Fibroblast of peridontal ligament (primary cell): ENCODE measurements at regions not wholly inside any gene's neighbourhood (a gene's known extent, or its start where the extent isn't known, plus 50 kb on each side); places are given as distances from the start of the nearest gene placed in this dataset.

ENCODE experiments used
- DNase-seq: peaks from one replicate; pipeline ENCODE4 v3.0.0-alpha.2; 2010; ENCODE audit errors: extremely low read depth

DNA sequence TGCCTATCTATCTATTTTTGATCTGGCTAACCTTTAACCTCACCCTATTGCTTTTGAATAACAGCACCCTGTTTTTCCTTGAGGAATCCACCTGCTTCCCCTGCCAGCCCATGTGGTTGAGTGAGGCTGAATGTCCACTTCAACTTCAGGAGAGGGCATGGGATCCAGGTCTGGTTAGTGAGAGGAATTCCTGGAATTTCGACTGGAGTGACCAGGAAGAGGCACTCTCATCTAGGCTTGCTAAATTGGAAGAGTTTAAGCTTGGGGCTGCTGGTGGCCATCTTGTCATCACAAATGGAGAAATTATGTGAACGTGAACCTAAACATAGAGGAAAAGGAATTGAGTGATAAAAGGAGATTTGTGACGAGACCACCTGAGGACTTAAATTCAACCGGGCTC, 322.1 kb downstream of the OSTF1 start:
- DNase-seq, result no peak

DNA sequence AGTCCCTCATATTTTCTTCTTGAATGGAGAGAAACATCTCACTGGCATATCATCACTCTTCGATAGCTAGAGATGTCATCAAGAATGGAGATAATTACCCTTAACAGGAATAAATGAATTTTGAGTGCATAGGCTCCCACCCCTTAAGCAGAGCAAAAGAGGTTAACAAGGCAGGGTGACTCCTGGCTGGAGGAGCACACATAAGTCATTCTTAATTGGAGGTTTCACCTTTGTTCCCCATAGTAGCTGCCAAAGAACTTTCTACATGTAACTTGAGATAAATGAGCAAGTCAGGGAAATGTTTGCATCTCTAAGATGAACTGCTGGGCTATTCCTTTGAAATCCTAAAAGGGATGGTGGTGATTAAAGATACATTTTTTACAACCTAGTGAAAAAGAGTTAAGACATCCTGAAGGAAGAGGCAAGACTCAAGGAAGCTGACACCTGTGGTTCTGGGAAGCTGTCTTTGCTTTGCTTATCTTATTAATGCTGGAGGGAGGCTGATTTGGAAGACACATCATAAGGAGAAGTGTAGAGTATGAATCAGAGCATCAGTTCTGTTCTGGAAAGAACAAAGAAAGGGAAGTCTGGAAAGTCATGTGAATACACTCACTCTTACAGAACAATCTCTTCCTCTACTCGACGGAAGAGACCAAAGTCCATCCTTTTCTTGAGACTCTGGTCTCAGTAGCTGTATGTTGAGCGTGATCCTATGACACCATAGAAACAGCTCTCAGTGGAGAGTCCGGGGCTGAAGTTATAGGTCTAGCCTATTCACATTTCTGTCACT, 326.3 kb downstream of the OSTF1 start:
- DNase-seq, result no peak

DNA sequence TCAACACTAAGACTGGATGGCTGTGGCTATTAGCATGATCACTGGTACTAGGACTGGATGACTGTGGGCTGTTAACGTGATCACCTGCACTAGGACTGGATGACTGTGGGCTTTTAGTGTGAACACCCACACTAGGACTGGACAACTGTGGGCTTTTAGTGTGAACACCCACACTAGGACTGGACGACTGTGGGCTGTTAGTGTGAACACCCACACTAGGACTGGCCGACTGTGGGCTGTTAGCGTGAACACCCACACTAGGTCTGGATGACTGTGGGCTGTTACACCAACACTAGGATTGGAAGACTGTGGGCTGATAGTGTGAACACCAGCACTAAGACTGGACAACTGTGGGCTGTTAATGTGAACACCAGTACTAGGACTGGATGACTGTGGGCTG, 329.2 kb downstream of the OSTF1 start:
- DNase-seq, result no peak

DNA sequence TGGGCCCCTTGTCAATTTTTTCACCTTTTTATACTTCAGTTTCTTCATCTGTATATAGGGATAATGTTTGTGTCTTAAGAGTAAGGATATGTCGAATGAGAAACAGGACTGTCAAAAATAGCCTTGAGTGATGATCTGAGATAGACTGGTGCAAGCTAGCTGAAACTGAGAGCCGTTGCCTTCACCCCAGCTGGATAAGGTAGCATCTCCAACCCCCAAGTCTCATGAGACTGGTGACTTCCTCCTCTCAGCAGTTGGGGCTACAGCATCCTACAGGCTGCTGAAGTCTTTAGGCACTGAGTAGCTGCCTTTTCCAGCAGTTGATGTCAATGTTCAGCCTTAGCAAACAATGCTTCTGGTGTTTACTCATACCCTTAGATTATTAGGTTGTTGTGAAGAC, 330.2 kb downstream of the OSTF1 start:
- DNase-seq, result no peak

DNA sequence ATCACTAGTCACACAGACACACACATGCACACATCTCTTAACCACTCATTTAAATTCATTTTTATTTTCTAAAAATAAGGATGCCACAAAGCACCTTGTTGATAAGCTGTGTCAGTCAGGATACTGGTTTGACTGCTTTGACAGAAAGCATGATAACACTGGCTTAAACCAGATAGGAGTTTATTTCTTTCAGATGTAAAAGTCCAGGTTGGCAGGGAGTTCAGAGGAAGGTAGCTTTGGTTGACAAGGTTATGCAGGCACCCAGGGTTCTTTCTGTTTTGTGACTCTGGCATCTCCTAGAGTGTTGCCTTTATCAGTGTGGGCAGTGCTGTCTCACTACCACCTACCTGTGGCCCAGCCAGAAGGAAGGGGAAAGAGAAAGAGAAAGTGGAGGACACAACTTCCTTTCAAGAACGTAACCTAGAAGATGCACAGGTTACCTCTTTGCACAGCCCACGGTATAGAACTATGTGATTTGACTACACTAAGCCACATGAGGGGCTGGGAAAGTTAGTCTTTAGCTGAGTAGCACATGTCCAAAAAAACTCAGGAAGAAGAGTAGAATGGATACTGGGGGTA, 334.7 kb downstream of the OSTF1 start:
- DNase-seq, result no peak

DNA sequence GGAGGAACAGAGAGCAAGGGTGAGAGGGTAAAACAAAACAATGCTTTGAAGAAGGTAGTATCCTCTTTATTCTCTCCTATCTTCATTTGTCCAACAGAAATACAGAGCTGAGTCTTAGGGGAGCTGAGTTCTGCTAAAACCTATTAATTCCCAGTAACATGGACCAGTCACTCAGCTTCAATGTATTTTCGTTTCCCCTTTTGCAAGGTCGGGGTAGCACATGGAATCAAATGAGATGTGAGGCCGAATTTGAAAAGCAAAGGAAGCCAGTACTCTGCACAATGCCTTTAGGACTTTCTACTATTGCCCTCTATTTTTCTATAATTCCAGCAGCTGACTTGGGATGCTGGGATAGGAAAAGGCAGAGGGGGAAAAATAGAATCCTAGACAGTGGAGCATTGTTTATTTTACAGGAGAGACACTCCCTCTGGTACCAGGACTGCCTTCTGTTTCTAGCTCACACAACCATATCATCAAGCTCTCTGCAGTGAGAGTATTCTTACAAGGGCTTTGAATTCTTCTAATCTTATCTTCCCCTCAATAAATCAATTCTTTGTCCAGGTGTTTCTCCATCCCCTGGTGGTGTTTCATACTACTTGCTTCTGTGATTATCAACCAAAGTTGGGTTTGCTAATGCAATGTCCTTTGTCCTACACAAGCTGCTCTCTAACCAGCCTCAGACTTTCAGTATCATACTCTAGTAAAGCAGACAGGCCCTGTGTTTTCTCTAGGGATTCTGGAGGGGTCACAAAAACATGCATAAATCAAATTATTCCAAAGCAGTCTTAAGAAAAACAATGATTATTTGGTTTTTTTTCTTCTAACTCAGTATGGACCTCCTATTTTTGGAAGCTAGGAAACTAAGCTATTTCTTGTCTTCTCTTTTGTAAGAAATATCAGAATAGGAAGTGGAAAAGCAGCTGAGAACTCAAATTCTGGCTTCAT, 341.5 kb downstream of the OSTF1 start:
- DNase-seq, result no peak

DNA sequence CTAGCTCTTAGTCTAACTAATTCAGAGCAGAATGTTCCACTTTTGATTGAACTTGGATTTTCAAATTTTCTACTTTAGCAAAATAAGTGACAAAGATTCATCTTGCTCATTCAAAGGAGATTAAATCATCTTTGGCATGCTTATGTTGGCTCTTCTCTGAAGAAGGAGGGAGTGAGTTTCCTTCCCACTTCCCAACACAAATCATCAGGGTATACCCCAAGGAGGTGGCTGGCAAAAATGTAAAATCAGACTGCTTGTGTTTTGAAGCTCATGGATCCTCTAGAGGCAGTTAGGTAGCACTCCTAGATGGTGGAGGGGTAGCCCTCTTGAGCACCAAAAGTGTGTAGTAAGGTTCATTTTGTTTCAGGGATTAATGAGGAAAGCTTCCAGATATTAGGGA, 343.1 kb downstream of the OSTF1 start:
- no peak for DNase-seq

DNA sequence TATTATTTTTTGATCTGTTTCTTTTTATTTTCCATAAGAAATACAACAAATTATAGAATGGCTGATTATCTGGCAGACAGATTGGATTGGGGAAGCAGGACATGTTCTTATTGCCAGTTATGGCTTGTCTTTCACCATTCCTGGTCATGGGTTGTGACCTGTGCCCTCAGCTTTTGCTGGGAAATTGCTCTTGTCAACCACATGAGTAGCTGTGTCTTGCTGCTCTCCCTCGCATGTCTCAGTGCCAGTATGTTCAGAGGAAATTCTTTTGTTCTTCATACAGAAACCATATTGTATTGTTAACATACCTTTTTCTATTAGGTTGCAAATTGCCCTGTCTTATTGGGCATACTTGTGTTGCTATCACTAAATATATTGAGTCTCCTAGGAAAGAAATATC, 344.1 kb downstream of the OSTF1 start:
- DNase-seq, result no peak

DNA sequence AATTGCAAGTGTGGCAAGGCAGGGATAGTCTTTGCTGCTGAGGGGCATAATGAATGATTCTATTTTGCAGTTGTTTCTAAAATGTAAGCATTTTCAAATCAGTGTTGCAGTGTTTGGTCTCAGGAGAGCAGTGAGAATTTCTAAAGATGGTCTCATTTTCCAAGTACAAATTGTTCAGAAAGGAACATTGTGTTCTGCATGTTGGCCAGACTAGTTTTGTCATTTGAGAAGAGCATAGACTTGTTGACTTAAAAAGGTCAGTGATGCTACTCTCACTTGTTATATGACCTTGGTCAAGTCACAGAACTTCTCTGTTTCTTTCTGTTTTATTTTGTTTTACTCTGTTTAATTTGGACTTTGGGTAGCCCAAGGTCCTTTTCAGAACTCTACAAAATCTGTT, 344.6 kb downstream of the OSTF1 start:
- no peak for DNase-seq

DNA sequence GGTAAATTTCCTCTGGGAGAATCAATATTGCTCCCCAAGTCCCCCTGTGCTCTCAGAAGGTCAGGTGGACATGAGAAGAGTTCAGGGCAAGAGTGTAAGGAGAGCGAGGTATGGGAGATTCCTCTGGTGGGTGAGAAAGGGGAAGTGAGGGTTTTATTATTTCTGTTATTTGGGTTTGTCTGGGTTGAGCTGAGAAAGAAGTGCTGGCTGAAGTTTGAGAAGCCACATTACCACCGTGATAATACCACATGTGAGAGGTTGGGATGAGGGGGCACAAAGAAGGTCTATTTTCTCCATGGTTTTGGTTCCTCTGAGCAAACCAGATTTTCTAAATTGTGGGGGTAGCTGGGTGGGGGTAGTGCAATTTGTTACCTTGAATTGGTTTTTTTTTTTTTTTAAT, 350.4 kb downstream of the OSTF1 start:
- DNase-seq, result no peak

DNA sequence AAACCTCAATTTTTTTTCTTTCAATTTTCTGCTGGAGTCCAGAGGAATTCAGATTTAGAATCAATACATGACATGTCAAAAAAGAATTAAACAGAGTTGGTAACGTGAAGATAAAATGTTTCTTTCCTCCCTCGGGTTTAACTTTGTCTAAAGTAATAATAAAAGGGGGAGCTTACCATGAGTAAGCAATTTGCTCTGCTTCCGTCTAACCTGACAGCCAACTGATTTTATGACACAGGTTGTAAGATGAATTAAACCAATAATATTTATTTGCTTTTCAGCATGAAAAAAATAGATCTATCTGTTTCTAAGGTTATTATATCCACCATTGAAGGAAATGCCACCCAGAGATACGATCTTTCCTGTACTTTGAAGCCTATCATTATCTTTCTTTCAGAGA, 352.6 kb downstream of the OSTF1 start:
- DNase-seq, result no peak

DNA sequence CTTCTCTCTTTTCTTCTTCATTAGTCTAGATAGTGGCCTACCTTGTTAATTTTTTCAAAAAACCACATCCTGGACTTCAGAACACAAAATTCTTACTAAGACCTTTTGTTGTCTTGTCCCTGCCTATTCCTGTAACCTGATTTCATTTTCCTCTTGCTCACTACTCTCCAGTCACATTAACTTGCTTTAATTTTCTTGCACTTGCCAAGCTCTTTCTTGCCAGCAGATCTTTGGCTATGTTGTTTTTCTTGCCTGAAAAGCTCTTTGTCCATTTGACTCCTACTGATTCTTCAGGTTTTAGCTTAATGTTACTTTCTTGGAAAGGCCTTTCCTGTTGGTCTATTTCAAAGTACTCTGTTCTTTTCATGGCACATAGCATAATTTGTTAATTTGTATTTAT, 356.8 kb downstream of the OSTF1 start:
- no peak for DNase-seq

DNA sequence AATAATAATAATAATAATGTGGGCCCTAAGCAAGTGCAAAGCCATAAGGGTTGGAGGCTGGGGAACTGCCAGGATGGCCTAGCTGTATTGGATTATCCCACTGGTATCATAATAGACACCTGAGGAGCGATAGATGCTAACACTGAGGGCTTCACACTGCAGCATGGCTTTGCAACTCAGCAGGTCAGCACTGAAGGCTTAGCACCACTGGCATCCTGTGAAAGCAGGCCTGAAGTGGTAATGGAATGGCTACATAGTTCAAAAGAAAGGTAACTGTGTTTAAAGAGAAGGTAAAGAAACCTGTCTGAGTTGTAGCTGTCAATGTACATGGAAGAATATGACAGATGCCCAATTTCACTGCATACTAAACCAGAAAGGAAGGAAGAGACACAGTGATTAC, 359.0 kb downstream of the OSTF1 start:
- DNase-seq, result no peak

DNA sequence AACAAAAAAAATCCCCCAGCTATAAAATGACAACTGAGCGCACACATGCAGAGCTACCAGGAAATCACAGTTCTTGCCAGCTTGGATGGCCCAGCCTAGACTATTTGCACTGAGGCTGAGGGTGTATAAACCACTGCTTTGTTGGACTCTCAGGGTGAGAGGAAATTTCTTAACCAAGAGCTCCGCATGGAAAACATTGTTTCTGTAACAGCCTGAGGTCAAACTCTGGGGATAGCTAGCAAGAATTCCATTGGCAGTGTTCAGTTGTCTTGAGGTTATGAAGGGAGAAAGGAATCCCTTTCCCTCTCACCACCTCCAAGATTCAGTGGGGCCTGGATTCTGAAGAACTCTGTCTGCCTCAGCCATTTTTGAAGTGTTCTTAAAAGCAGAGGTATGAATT, 360.0 kb downstream of the OSTF1 start:
- DNase-seq, result no peak

DNA sequence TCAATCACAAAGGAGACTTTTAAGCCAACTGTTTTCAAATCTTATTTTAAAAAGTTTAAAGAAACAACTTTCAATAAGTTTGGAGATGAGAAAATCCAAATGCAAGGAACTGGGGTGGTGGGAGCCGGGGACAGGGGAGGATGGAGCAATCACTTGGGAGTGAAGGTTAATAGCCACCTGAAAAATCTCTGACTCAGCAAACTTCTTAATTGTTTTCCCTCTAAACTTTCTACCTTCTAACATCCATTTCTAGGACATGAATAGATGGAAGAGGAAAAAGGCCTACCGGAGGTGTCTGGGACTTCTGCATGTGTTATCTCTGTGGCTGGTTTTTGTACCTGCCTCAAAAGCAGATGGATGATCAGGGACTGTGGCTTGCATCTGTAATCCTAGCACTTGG, 360.6 kb downstream of the OSTF1 start:
- no peak for DNase-seq

DNA sequence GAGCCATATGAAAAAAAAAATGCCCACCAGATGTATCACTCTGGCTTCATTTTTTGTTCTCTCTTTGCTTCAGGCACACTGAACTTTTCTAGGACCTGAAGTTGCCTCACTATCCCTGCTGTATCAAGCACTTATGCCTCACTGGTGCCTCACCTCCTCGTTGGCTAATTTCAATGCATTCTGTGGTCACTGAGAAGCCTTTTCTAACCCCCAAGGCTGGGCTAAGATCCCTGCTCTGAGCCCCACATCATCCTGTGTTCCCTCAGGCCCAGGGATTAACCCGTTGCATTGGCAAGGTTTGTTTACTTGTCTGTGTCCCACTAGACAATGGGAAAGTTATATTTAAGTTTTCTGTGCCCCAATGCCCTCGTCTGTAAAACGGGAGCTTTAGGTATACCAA, 362.7 kb downstream of the OSTF1 start:
- no peak for DNase-seq

DNA sequence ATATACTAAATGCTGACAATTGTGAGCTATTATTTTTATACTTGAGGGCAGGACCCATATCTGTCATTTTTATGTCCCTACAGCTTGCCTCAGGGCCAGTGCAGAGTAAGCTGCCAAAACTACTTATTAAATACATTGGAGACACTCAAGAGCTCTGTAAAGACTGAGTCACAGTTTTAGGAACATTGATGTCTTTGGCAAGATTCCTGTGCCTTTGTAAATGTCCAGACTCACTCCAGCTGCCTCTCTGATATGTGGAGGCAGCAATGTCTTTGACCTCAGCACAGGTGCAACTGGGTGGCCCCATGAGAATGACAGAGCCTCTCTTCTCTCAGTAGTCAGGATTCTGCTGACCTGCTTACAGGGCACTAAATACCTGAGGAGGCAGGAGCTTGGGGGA, 363.2 kb downstream of the OSTF1 start:
- DNase-seq, result no peak

DNA sequence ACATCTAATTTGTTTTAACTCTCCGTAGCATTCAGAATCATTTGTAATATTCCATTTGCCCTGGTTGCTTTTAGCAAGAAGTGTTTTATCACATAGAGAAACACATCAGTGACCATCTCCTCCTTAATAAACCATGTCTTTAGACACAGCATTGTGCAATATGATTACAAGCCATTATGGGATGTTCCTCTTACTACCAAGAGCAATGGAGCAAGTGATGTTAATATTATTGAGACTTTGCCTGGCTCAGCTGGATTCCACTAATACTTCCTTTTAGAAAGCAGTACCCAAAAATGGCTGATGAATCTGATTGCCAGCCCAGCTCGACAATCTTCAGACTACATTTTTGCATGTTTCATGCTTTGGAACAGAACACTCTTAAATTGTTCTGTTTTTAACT, 364.2 kb downstream of the OSTF1 start:
- no peak for DNase-seq

DNA sequence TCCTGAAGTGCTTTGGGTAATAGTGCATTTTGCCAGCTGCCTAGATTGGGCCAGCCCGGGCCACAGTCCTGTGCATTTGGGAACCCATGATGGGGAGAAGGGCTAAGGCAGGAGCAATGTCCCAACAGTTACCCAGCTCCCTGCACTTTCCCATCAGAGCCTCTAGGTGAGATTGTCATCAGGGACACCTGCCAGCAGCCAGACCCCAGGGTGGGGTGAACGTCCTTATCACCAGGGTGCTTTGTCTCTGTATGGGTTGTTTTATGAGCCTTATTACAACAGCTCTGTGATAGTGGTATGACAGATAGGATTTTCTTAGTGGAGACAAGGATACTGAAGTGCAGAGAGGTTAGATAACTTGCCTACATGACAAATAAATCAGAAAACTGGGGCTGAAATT, 365.7 kb downstream of the OSTF1 start:
- DNase-seq, result no peak

DNA sequence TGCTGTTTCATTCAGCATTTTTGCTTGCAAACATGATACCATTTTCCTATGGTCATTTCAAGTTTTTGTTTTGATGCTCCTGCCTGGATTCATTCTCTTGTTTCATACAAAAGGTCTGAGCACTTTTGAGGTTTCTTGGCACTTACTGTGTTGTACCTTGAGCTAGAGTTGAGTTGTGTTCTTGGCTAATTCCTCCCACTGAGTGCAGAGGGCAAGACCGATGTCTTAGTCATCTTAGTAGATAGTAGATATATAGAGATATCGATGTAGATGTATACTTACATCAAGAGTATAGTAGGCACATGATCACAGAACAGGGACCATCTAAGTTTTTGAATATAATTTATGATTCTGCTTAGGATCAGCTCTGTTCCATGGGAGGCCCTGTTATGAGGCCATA, 366.6 kb downstream of the OSTF1 start:
- DNase-seq, result no peak

DNA sequence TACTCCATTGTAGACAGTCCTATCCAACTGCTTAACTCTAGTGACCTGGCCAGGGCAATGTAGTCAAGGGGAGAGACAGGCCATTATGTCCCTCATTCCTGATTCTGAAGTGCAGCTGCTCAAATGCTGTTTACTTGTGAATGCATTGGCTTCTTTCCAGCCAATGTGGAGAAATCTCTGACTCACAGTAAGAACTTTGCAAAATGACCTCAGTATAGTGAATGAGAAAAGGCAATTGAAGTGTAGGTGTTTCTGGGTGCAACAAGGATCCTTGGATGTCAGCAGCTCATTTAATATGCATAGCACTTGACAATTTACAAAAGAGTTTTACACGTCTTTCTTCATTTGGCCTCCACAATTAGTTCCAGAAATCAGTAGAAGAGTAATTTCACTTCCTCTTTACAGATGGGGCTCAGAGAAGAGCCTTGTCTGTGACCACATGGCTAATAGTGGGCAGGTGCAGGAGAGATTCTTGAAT, 367.2 kb downstream of the OSTF1 start:
- DNase-seq, result no peak

DNA sequence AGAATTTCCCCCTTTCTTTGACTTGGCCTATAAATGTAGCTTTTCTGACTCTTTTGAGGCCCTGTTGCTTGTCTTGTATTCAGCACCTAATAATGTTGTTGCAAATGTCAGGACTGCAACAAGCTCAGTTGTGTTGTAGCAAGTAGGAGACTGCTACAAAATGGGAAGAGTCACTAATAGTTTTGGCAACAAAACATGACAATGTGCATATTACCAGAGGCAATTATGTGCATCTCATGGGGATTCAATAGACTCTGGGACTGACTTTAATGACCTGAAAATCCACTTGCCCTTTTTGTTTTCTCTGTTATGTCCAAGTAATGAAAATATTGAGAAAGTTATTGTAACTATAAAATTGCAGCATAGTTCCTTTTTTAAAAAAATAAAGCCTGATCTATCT, 368.4 kb downstream of the OSTF1 start:
- no peak for DNase-seq
